Superior temporal gyrus (tissue), 1 donor: ENCODE measurements at regions not wholly inside any gene's neighbourhood (a gene's known extent, or its start where the extent isn't known, plus 50 kb on each side); places are given as distances from the start of the nearest gene placed in this dataset.

Source experiments
- DNase-seq: peaks from one replicate; pipeline ENCODE4 v3.0.0-alpha.2; 2016; ENCODE audit errors: extremely low spot score

GRCh38 chr5:125283372-125283771 is 536.9 kb upstream of the ZNF608 start:
- DNase-seq = no peak

- no peak for DNase-seq
These were observed 539.8 kb upstream of the ZNF608 start for GRCh38 chr5:125286271-125286670.

- no peak for DNase-seq
These were observed 543.2 kb upstream of the ZNF608 start for GRCh38 chr5:125289606-125290005.

GRCh38 chr5:125290935-125291334 is 544.5 kb upstream of the ZNF608 start:
- DNase-seq = no peak

GRCh38 chr5:125291447-125291846 is 545.0 kb upstream of the ZNF608 start:
- no peak for DNase-seq

GRCh38 chr5:125293223-125293622 is 546.8 kb upstream of the ZNF608 start:
- DNase-seq = no peak

GRCh38 chr5:125293726-125294125 is 547.3 kb upstream of the ZNF608 start:
- no peak for DNase-seq

- no peak for DNase-seq
These were observed 548.4 kb upstream of the ZNF608 start for GRCh38 chr5:125294844-125295243.

- no peak for DNase-seq
These were observed 549.0 kb upstream of the ZNF608 start for GRCh38 chr5:125295405-125295872.

- DNase-seq = no peak
These were observed 551.8 kb upstream of the ZNF608 start for GRCh38 chr5:125298258-125298657.

GRCh38 chr5:125298746-125299379 is 552.4 kb upstream of the ZNF608 start:
- DNase-seq = no peak

GRCh38 chr5:125301711-125302110 is 555.3 kb upstream of the ZNF608 start:
- DNase-seq = no peak

GRCh38 chr5:125302577-125302976 is 556.1 kb upstream of the ZNF608 start:
- DNase-seq = no peak

GRCh38 chr5:125306741-125307140 is 560.3 kb upstream of the ZNF608 start:
- DNase-seq = no peak

GRCh38 chr5:125310749-125311148 is 564.3 kb upstream of the ZNF608 start:
- no peak for DNase-seq

GRCh38 chr5:125311743-125312142 is 565.3 kb upstream of the ZNF608 start:
- DNase-seq = no peak

GRCh38 chr5:125313555-125313954 is 567.1 kb upstream of the ZNF608 start:
- DNase-seq = no peak

- DNase-seq = no peak
These were observed 568.9 kb upstream of the ZNF608 start for GRCh38 chr5:125315306-125315705.

- DNase-seq = no peak
These were observed 570.0 kb upstream of the ZNF608 start for GRCh38 chr5:125316391-125316790.

GRCh38 chr5:125316915-125317535 is 570.6 kb upstream of the ZNF608 start:
- no peak for DNase-seq

GRCh38 chr5:125317536-125317995 is 571.1 kb upstream of the ZNF608 start:
- DNase-seq = no peak

- no peak for DNase-seq
These were observed 575.2 kb upstream of the ZNF608 start for GRCh38 chr5:125321654-125322053.

- DNase-seq = no peak
These were observed 577.2 kb upstream of the ZNF608 start for GRCh38 chr5:125323613-125324012.
